ENCODE measurements at regions not wholly inside any gene's neighbourhood (a gene's known extent, or its start where the extent isn't known, plus 50 kb on each side); places are given as distances from the start of the nearest gene placed in this dataset.

GRCh38 chr5:143652108-143652700, 159.8 kb upstream of the HMHB1 start:
- Histone ChIP-seq H2AFZ (no peak overlapping the region), H3F3A (ENCODE audit: insufficient read depth, low read depth) (peaks cover 12% of the 10 kb centered on the region; the same call in 1 of the 2 replicates), H3K4me3 (no peak overlapping the region), H3K4me1 (replicated peaks; ENCODE audit: insufficient read depth) (peaks cover 20% of the 10 kb centered on the region), H3K27me3 (ENCODE audit: insufficient read depth, low read depth) (no peaks in the 10 kb centered on the region), H3K27ac (no peak overlapping the region), H3K9me2 (ENCODE audit: insufficient read depth) (no peaks in the 10 kb centered on the region; the same call in 1 of the 2 replicates), H3K4me2 (no peak overlapping the region), H3K79me2 (ENCODE audit: low read depth) (no peaks in the 10 kb centered on the region), H3K9me3 (ENCODE audit: insufficient read depth, low read depth) (no peaks in the 10 kb centered on the region), H4K20me1 (ENCODE audit: insufficient read depth) (no peaks in the 10 kb centered on the region), H3K36me3 (ENCODE audit: low read depth) (no peaks in the 10 kb centered on the region)
- no TSS peak for BruUV-seq (replicated peaks)
- CTCF ChIA-PET, result no interaction called here
- TF ChIP-seq EZH2 (IDR thresholded peaks at IDR 0.05; ENCODE audit: low read depth) (no peak), CTCF (conservative IDR thresholded peaks at IDR 0.05) (no peak)
- POLR2A ChIA-PET (ENCODE audit: unreplicated experiment), result no interaction called here
- intact Hi-C loops (cut with micrococcal nuclease; ENCODE audit: unreplicated experiment), result loop anchor here (10.0 kb wide), 2 partner anchors 173 to 407 kb away; no protein-coding TSS in a partner anchor
- DNase-seq, result no peak

GRCh38 chr5:143649937-143650621, 161.9 kb upstream of the HMHB1 start:
- BruUV-seq (replicated peaks), result no TSS peak
- Histone ChIP-seq H3K9me3 (ENCODE audit: insufficient read depth, low read depth) (no peaks in the 10 kb centered on the region), H3K27me3 (ENCODE audit: insufficient read depth, low read depth) (no peaks in the 10 kb centered on the region), H3K27ac (no peak overlapping the region), H3K36me3 (ENCODE audit: low read depth) (no peaks in the 10 kb centered on the region), H4K20me1 (ENCODE audit: insufficient read depth) (no peaks in the 10 kb centered on the region), H3F3A (ENCODE audit: insufficient read depth, low read depth) (peaks cover 12% of the 10 kb centered on the region; the same call in 1 of the 2 replicates), H3K4me3 (no peak overlapping the region), H3K9me2 (ENCODE audit: insufficient read depth) (no peaks in the 10 kb centered on the region; the same call in 1 of the 2 replicates), H3K79me2 (ENCODE audit: low read depth) (no peaks in the 10 kb centered on the region), H3K4me1 (replicated peaks; ENCODE audit: insufficient read depth) (peaks cover 16% of the 10 kb centered on the region), H3K4me2 (no peak overlapping the region), H2AFZ (no peak overlapping the region)
- TF ChIP-seq EZH2 (IDR thresholded peaks at IDR 0.05; ENCODE audit: low read depth), result no peak
- no peak for TF ChIP-seq CTCF (conservative IDR thresholded peaks at IDR 0.05)
- POLR2A ChIA-PET (ENCODE audit: unreplicated experiment), result interaction anchor here (0.7 kb wide), 1 partner anchor 44 kb away, joined by 17 read pairs; no protein-coding TSS in a partner anchor
- intact Hi-C loops (cut with micrococcal nuclease; ENCODE audit: unreplicated experiment), result loop anchor here (10.0 kb wide), 2 partner anchors 175 to 405 kb away; no protein-coding TSS in a partner anchor
- CTCF ChIA-PET, result no interaction called here
- no peak for DNase-seq

GRCh38 chr5:143648696-143649095, 163.3 kb upstream of the HMHB1 start:
- H3K4me2 ChIP-seq, result no peak overlapping the region
- ChIA-PET CTCF (no interaction called here), POLR2A (ENCODE audit: unreplicated experiment) (no interaction called here)
- H3K27ac ChIP-seq, result no peak overlapping the region
- no peaks in the 10 kb centered on the region for H3K27me3 ChIP-seq (ENCODE audit: insufficient read depth, low read depth)
- peaks cover 14% of the 10 kb centered on the region for H3K4me1 ChIP-seq (replicated peaks; ENCODE audit: insufficient read depth)
- H2AFZ ChIP-seq, result no peak overlapping the region
- H3F3A ChIP-seq (ENCODE audit: insufficient read depth, low read depth), result peaks cover 9% of the 10 kb centered on the region; the same call in 1 of the 2 replicates
- H3K9me2 ChIP-seq (ENCODE audit: insufficient read depth), result no peaks in the 10 kb centered on the region; the same call in 1 of the 2 replicates
- H4K20me1 ChIP-seq (ENCODE audit: insufficient read depth), result no peaks in the 10 kb centered on the region
- no peak overlapping the region for H3K4me3 ChIP-seq
- TF ChIP-seq EZH2 (IDR thresholded peaks at IDR 0.05; ENCODE audit: low read depth) (no peak), CTCF (conservative IDR thresholded peaks at IDR 0.05) (no peak)
- H3K79me2 ChIP-seq (ENCODE audit: low read depth), result no peaks in the 10 kb centered on the region
- intact Hi-C loops (cut with micrococcal nuclease; ENCODE audit: unreplicated experiment), result no loop called here
- H3K9me3 ChIP-seq (ENCODE audit: insufficient read depth, low read depth), result no peaks in the 10 kb centered on the region
- no TSS peak for BruUV-seq (replicated peaks)
- H3K36me3 ChIP-seq (ENCODE audit: low read depth), result no peaks in the 10 kb centered on the region
- DNase-seq, result no peak

Data from PC-9 (cell line).